OCI-LY1 (cell line): ENCODE measurements at regions not wholly inside any gene's neighbourhood (a gene's known extent, or its start where the extent isn't known, plus 50 kb on each side); places are given as distances from the start of the nearest gene placed in this dataset.

ENCODE experiments used
- H2AFZ ChIP-seq: fragments of 200-600 bp; sonication (generic), shearing (Covaris generic); 2 replicates; pipeline ENCODE4 v1.6.0; 2014; ENCODE audit warnings: antibody characterized with exemption, mild to moderate bottlenecking, low read length
- H3F3A ChIP-seq: fragments of 200-600 bp; sonication (generic), shearing (Covaris generic); 2 replicates; pipeline ENCODE4 v1.6.0; 2014; ENCODE audit warnings: mild to moderate bottlenecking, antibody characterized with exemption, low read length, moderate library complexity; ENCODE audit not compliant: insufficient read depth
- H3K27ac ChIP-seq: fragments of 200-600 bp; sonication (generic); 2 replicates; pipeline ENCODE4 v1.5.1; 2014; ENCODE audit warnings: low read length, mixed run types, mild to moderate bottlenecking, low read depth; ENCODE audit not compliant: poor library complexity, severe bottlenecking
- H3K27me3 ChIP-seq: fragments of 200-600 bp; sonication (generic); 2 replicates; pipeline ENCODE4 v1.6.0; 2014; ENCODE audit warnings: antibody characterized with exemption, mild to moderate bottlenecking, low read length, moderate library complexity; ENCODE audit not compliant: insufficient read depth
- H3K36me3 ChIP-seq: fragments of 200-600 bp; sonication (generic); 2 replicates; pipeline ENCODE4 v1.6.1; 2014; ENCODE audit warnings: mild to moderate bottlenecking, antibody characterized with exemption, low read length, moderate library complexity, mixed read lengths; ENCODE audit not compliant: insufficient read depth
- H3K4me1 ChIP-seq: fragments of 200-600 bp; sonication (generic); 2 replicates; pipeline ENCODE4 v1.5.1; 2014; ENCODE audit warnings: mild to moderate bottlenecking, low read length, moderate library complexity; ENCODE audit not compliant: insufficient read depth, severe bottlenecking
- H3K4me2 ChIP-seq: fragments of 200-600 bp; sonication (generic), shearing (Covaris generic); 2 replicates; pipeline ENCODE4 v1.6.1; 2014; ENCODE audit warnings: low read length
- H3K4me3 ChIP-seq: fragments of 200-600 bp; sonication (generic); 2 replicates; pipeline ENCODE4 v1.5.1; 2014; ENCODE audit warnings: low read length, low read depth, mild to moderate bottlenecking, mixed read lengths; ENCODE audit not compliant: poor library complexity, severe bottlenecking
- H3K79me2 ChIP-seq: fragments of 200-600 bp; shearing (Covaris generic); 2 replicates; pipeline ENCODE4 v1.6.1; 2016; ENCODE audit warnings: mixed run types, low read length, mixed read lengths; ENCODE audit not compliant: insufficient read depth
- H3K9ac ChIP-seq: fragments of 200-600 bp; sonication (generic), shearing (Covaris generic); 2 replicates; pipeline ENCODE4 v1.6.1; 2014; ENCODE audit warnings: mild to moderate bottlenecking, low read length, mixed read lengths
- H3K9me2 ChIP-seq: fragments of 200-600 bp; sonication (generic), shearing (Covaris generic); 2 replicates; pipeline ENCODE4 v1.6.1; 2014; ENCODE audit warnings: low read depth, mild to moderate bottlenecking, low read length, mixed read lengths
- H3K9me3 ChIP-seq: fragments of 200-600 bp; shearing (Covaris generic); 2 replicates; pipeline ENCODE4 v1.6.1; 2014; ENCODE audit warnings: low read length, mixed read lengths
- H4K20me1 ChIP-seq: fragments of 200-600 bp; sonication (generic), shearing (Covaris generic); 2 replicates; pipeline ENCODE4 v1.6.0; 2016; ENCODE audit warnings: mild to moderate bottlenecking, low read length; ENCODE audit not compliant: insufficient read depth
- CTCF ChIP-seq: fragments of 200-600 bp; sonication (generic), shearing (Covaris generic); IDR thresholded peaks from 2 replicates; pipeline ENCODE4 v1.5.1; 2017; ENCODE audit warnings: mild to moderate bottlenecking, antibody characterized with exemption, low read length, moderate library complexity, mixed read lengths
- EZH2 ChIP-seq: fragments of 200-600 bp; sonication (generic), shearing (Covaris generic); IDR thresholded peaks from 2 replicates; pipeline ENCODE4 v1.8.0; 2017; ENCODE audit warnings: borderline replicate concordance, mixed run types, mild to moderate bottlenecking, antibody characterized with exemption, low read length, moderate library complexity, mixed read lengths

- Histone ChIP-seq H2AFZ (no peak overlapping the region), H3F3A (no peaks in the 10 kb centered on the region), H3K9ac (no peak overlapping the region), H3K4me2 (no peak overlapping the region), H3K4me1 (no peaks in the 10 kb centered on the region), H3K36me3 (no peaks in the 10 kb centered on the region), H4K20me1 (no peaks in the 10 kb centered on the region), H3K4me3 (no peak overlapping the region), H3K79me2 (no peaks in the 10 kb centered on the region), H3K9me3 (no peaks in the 10 kb centered on the region), H3K9me2 (no peaks in the 10 kb centered on the region), H3K27me3 (no peaks in the 10 kb centered on the region), H3K27ac (no peak overlapping the region)
- no peak for TF ChIP-seq CTCF
- TF ChIP-seq EZH2: no peak
These were observed 191.3 kb downstream of the TGFB2 start for GRCh38 chr1:218536296-218536986.

GRCh38 chr1:218537122-218537913 is 192.2 kb downstream of the TGFB2 start:
- no peaks in the 10 kb centered on the region for H3K9me2 ChIP-seq
- H3K4me2 ChIP-seq: no peak overlapping the region
- H3K4me3 ChIP-seq: no peak overlapping the region
- H3K27me3 ChIP-seq: no peaks in the 10 kb centered on the region
- H3K9ac ChIP-seq: no peak overlapping the region
- no peak for TF ChIP-seq EZH2
- TF ChIP-seq CTCF: no peak
- H3K36me3 ChIP-seq: no peaks in the 10 kb centered on the region
- H3K79me2 ChIP-seq: no peaks in the 10 kb centered on the region
- no peaks in the 10 kb centered on the region for H4K20me1 ChIP-seq
- H3K9me3 ChIP-seq: no peaks in the 10 kb centered on the region
- no peak overlapping the region; the same call in 1 of the 2 replicates for H2AFZ ChIP-seq
- H3K27ac ChIP-seq: no peak overlapping the region
- no peaks in the 10 kb centered on the region for H3F3A ChIP-seq
- no peaks in the 10 kb centered on the region for H3K4me1 ChIP-seq

- Histone ChIP-seq H3K4me2 (no peak overlapping the region), H3K9me3 (no peaks in the 10 kb centered on the region), H3K27ac (no peak overlapping the region), H3K4me1 (no peaks in the 10 kb centered on the region), H3K9me2 (no peaks in the 10 kb centered on the region), H3F3A (no peaks in the 10 kb centered on the region), H4K20me1 (no peaks in the 10 kb centered on the region), H3K79me2 (no peaks in the 10 kb centered on the region), H3K36me3 (no peaks in the 10 kb centered on the region), H2AFZ (no peak overlapping the region), H3K4me3 (no peak overlapping the region), H3K27me3 (no peaks in the 10 kb centered on the region), H3K9ac (no peak overlapping the region)
- no peak for TF ChIP-seq CTCF
- TF ChIP-seq EZH2: no peak
These were observed 193.2 kb downstream of the TGFB2 start for GRCh38 chr1:218538341-218538740.
